SK-N-MC (cell line): ENCODE measurements at regions not wholly inside any gene's neighbourhood (a gene's known extent, or its start where the extent isn't known, plus 50 kb on each side); places are given as distances from the start of the nearest gene placed in this dataset.

Experiments
- DNase-seq: peaks from one replicate; pipeline ENCODE4 v3.0.0-alpha.2; 2011; ENCODE audit warnings: low read depth, low spot score
- H3K27ac ChIP-seq: fragments of 200-600 bp; sonication (generic); 2 replicates; pipeline ENCODE4 v1.5.1; 2016; ENCODE audit warnings: mixed run types
- H3K36me3 ChIP-seq: fragments of 200-600 bp; sonication (generic); 2 replicates; pipeline ENCODE4 v1.6.1; 2017; ENCODE audit warnings: antibody characterized with exemption, low read length, mixed read lengths; ENCODE audit not compliant: insufficient read depth
- H3K4me3 ChIP-seq: fragments of 200-600 bp; sonication (generic); 2 replicates; pipeline ENCODE4 v1.5.1; 2016
- H3K9ac ChIP-seq: fragments of 200-600 bp; sonication (generic); 2 replicates; pipeline ENCODE4 v1.8.0; 2017; ENCODE audit warnings: mixed run types, mixed read lengths; ENCODE audit not compliant: insufficient read length
- H3K9me3 ChIP-seq: fragments of 200-600 bp; sonication (generic); 2 replicates; pipeline ENCODE4 v1.6.1; 2017; ENCODE audit warnings: low read depth, mild to moderate bottlenecking, antibody characterized with exemption, low read length, moderate library complexity, mixed read lengths
- EZH2 ChIP-seq: fragments of 200-600 bp; sonication (generic); IDR thresholded peaks from one replicate; pipeline ENCODE4 v1.6.1; 2017; ENCODE audit warnings: antibody characterized with exemption
- FOXP2 ChIP-seq: optimal IDR thresholded peaks from 2 replicates; pipeline ENCODE3; 2011; ENCODE audit warnings: mild to moderate bottlenecking, moderate library complexity; ENCODE audit not compliant: insufficient read depth; ENCODE audit errors: extremely low read length, control extremely low read depth
- POLR2AphosphoS5 ChIP-seq: IDR thresholded peaks from 2 replicates; pipeline ENCODE4 v1.6.1; 2012; ENCODE audit warnings: mild to moderate bottlenecking, low read depth, low read length, borderline replicate concordance

DNA sequence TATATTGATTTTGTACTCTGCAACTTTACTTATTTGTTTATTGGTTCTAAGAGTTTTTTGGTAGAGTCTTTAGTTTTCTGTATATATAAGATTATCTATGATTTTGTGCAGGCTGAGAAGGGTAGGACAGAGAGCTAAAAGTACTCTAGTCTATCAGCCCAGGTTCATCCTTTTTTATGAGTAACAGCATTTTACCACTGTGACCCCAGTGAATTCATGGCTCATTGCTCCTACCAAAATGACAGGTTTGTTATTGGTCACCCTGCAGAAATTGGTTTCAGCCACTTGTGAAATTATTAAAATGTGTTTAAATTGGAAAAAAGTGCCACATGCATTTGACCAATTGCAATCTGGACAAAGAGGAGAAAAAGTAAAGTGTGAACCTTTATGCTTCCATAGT is 421.4 kb upstream of the DAB2 start:
- TF ChIP-seq EZH2: no peak
- no peak for TF ChIP-seq FOXP2
- no peak for TF ChIP-seq POLR2AphosphoS5
- no peak overlapping the region for H3K4me3 ChIP-seq
- no peak for DNase-seq
- no peaks in the 10 kb centered on the region for H3K36me3 ChIP-seq
- H3K9me3 ChIP-seq: no peaks in the 10 kb centered on the region
- H3K27ac ChIP-seq: no peak overlapping the region
- no peak overlapping the region for H3K9ac ChIP-seq

DNA sequence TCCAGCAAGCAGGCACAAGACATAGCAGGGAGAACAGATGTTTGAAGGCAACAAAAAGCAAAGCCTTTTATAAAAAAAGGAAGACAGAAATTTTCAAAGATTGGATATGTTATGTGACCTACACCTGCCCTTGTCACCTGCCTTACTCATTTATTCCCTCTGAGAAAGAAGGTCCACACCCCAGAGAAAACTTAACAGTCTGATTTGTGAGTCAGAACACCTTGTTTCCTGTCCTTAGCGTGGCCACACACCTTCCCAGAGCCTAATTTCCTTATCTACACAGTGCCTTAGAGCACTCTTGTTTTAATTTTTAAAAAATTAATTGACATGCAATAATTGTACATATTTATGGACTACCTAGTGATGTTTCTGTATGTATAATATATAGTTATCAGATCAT is 419.0 kb upstream of the DAB2 start:
- no peak for TF ChIP-seq POLR2AphosphoS5
- TF ChIP-seq EZH2: no peak
- no peak for TF ChIP-seq FOXP2
- H3K36me3 ChIP-seq: no peaks in the 10 kb centered on the region
- H3K9me3 ChIP-seq: no peaks in the 10 kb centered on the region
- H3K4me3 ChIP-seq: peak overlapping the region; percentile 59; the same call in 1 of the 2 replicates
- DNase-seq: no peak
- peak overlapping the region; percentile 90 for H3K27ac ChIP-seq
- no peak overlapping the region for H3K9ac ChIP-seq

DNA sequence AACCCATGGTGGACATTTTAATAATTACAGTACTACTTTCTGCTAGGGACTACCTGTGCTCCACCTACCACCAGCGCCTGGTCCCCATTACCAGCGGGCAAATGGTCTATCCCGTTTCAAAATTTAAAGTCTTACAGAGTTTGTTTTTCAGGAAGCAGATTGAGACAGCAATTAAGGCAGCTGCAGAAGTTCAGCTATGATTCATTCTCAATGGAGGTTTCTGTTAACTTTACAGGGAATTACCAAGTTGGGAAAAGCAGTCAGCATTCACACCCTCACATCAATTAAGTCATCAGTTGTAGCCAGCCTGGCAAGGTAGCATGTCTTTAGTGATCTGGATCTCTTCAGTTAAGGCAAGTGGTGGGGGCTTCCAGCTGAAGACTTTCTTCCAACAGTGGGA is 410.6 kb upstream of the DAB2 start:
- no peak overlapping the region for H3K9ac ChIP-seq
- H3K4me3 ChIP-seq: no peak overlapping the region
- TF ChIP-seq POLR2AphosphoS5: no peak

DNA sequence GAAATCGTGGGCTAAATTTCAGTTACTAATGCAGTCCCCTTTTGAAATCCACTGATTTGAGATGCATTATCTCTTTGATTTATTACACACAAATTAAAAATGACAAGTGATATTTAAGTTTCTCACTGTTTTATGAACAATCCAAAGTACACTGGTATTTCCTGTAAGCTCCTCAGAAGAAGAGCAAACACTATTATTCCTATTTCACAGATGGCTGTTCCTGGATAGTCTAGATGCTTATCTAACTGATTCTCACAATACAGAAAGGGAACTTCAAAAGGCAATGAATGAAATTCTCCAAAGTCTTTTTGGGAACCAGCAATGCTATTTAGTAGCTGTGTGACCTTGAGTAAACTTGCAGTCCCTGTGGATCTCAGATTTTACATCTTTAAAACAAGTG is 404.7 kb upstream of the DAB2 start:
- H3K36me3 ChIP-seq: no peaks in the 10 kb centered on the region
- no peak for TF ChIP-seq EZH2
- TF ChIP-seq FOXP2: no peak
- peak; percentile 43; the same call in 1 of the 2 replicates for TF ChIP-seq POLR2AphosphoS5
- no peak overlapping the region for H3K27ac ChIP-seq
- no peak overlapping the region for H3K4me3 ChIP-seq
- peak; percentile 84 for DNase-seq
- H3K9ac ChIP-seq: no peak overlapping the region
- no peaks in the 10 kb centered on the region for H3K9me3 ChIP-seq

More for the DNA sequence above, 410.6 kb upstream of the DAB2 start:
- Histone ChIP-seq H3K27ac (no peak overlapping the region), H3K36me3 (no peaks in the 10 kb centered on the region), H3K9me3 (no peaks in the 10 kb centered on the region)
- DNase-seq: no peak

DNA sequence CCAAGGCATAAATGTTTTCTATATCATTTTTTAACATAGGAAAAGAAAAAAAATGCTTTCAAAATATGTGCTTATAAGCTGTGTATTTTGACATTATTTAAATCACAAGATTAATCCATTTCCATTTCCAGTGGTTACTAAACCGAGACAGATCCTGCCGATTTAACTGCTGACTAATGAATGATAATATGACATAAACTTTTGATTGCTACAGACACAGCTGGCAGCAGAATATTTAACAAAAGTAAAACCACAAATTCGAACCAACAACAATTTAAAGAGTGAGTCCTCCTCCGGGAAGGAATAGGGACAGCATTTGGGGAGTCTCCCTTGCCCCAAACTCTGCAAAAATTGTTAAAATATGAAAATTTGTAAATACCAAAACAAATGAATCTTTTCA is 401.3 kb upstream of the DAB2 start:
- H3K9ac ChIP-seq: no peak overlapping the region
- no peak overlapping the region for H3K27ac ChIP-seq
- H3K36me3 ChIP-seq: no peaks in the 10 kb centered on the region
- TF ChIP-seq FOXP2: no peak
- no peak for TF ChIP-seq POLR2AphosphoS5
- no peak for TF ChIP-seq EZH2
- DNase-seq: no peak
- no peaks in the 10 kb centered on the region for H3K9me3 ChIP-seq
- no peak overlapping the region for H3K4me3 ChIP-seq

DNA sequence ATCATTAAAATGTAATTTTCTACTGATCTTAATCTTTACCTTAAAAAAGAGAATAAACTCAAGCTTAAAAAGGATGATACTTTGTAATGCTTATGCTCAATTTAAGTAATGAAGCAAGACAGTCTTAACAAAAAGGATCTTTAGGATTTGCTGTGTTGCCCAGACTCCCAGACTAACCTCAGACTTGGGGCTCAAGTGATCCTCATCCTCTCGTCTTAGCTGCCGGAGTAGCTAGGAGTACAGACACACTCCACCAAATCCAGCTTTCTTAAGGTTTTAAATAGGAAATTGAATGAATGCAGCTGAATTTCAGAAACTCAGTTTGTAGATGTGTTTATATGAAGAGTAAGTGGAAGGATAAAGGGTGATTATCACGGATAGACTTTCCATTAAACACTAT is 400.5 kb upstream of the DAB2 start:
- no peak overlapping the region for H3K9ac ChIP-seq

DNA sequence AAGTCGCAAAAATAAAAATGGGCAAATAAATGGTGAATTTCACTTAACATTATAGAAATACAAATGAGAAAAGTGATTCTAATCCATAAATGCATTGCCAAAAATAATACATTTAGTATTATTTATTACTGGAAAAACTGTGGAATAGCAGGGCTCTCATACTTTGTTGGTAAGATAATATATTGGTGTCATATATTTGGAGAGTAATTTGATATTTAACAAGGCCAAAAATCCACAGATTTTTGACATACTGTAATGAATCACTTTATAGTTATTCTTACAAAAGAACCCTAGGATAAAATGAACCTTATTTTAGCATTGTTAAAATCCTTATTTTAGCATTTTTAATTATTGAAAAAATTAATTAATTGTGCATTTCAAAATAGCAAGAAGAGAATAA is 397.2 kb upstream of the DAB2 start:
- TF ChIP-seq FOXP2: no peak
- TF ChIP-seq EZH2: no peak
- TF ChIP-seq POLR2AphosphoS5: no peak
- H3K9ac ChIP-seq: no peak overlapping the region
- H3K9me3 ChIP-seq: no peaks in the 10 kb centered on the region
- no peak overlapping the region for H3K27ac ChIP-seq
- DNase-seq: no peak
- H3K36me3 ChIP-seq: no peaks in the 10 kb centered on the region
- no peak overlapping the region for H3K4me3 ChIP-seq

More for the DNA sequence above, 400.5 kb upstream of the DAB2 start:
- no peak for TF ChIP-seq POLR2AphosphoS5
- TF ChIP-seq EZH2: no peak
- no peak for TF ChIP-seq FOXP2
- Histone ChIP-seq H3K4me3 (no peak overlapping the region), H3K9me3 (no peaks in the 10 kb centered on the region), H3K27ac (no peak overlapping the region), H3K36me3 (no peaks in the 10 kb centered on the region)
- DNase-seq: no peak

DNA sequence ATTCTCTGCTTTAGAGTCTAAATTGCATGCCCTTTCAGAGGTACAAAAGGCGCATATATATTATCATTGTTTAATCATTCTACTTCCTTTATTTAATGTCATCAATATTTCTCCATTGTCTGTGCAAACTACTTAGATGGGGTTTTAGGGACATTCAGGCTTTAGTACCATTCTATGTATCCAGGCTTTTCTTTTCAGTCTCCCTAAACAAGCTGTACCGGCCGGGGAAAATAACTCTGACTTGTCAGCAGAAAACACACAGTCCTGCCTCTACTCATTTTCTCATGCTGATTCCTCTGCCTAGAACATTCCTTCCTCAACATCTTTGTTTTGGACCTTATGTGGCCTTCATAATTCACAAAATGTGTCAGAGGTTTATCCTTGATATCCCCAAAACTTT is 392.1 kb upstream of the DAB2 start:
- H3K4me3 ChIP-seq: no peak overlapping the region
- no peaks in the 10 kb centered on the region for H3K36me3 ChIP-seq
- no peak for DNase-seq
- H3K9me3 ChIP-seq: no peaks in the 10 kb centered on the region
- no peak overlapping the region for H3K9ac ChIP-seq
- no peak for TF ChIP-seq FOXP2
- no peak for TF ChIP-seq EZH2
- no peak for TF ChIP-seq POLR2AphosphoS5
- no peak overlapping the region for H3K27ac ChIP-seq

DNA sequence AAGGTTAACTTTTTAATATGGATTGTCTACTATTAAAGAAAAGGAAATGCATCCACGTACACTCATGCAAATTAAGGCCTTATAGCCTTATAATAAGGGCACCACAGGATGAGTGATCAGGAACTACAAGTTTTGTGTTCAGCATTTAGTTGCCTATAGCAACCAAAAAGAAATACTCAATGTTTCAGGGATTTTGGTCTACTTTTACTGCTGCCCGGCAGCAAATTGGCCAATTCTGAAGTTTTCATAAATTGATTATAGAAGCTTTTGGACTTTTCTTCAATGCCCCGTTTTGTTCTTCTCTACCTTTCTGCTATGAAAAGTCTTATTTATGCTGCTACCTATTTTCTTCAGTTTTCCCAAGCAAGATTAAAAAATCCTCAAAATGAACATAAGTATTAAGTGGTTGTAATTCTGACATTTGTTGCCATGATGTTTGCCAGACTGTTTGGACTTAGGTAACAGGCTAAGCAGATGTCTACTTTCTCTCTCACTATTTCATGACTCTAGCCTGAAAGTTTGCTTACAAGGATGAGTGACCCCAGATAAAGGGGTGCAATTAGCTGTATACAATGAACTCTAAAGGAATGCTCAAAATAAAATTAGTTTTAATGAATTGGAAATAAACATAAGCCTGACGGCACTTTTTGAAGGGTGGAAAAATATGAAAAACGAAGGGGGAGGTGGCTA is 391.5 kb upstream of the DAB2 start:
- TF ChIP-seq EZH2 (no peak), FOXP2 (no peak), POLR2AphosphoS5 (no peak)
- no peaks in the 10 kb centered on the region for H3K36me3 ChIP-seq
- H3K4me3 ChIP-seq: no peak overlapping the region
- H3K27ac ChIP-seq: peak overlapping the region; percentile 57; the same call in 1 of the 2 replicates
- no peak for DNase-seq
- no peaks in the 10 kb centered on the region for H3K9me3 ChIP-seq
- no peak overlapping the region for H3K9ac ChIP-seq
